PC-9 (cell line): ENCODE measurements at regions not wholly inside any gene's neighbourhood (a gene's known extent, or its start where the extent isn't known, plus 50 kb on each side); places are given as distances from the start of the nearest gene placed in this dataset.

Experiments
- BruUV-seq: library from RNA; stranded (reverse); fragments of 400-500 nt; replicated peaks from 2 replicates; lab custom pipeline; 2021; lab: Mats Ljungman, UMichigan
- CTCF ChIA-PET: fragments of 300-600 bp; sonication (Branson Sonifier 250); formaldehyde crosslinking; loops from one replicate; lab custom pipeline; 2022; ENCODE audit warnings: antibody characterized with exemption; lab: Charles Lee
- POLR2A ChIA-PET: fragments of 300-600 bp; sonication (Branson Sonifier 250); formaldehyde crosslinking; loops from one replicate; lab custom pipeline; 2022; ENCODE audit warnings: antibody characterized with exemption; ENCODE audit not compliant: unreplicated experiment; lab: Charles Lee
- DNase-seq, 2 experiments: peaks; one replicate each; pipeline versions ENCODE4 v3.0.0 to v3.0.0-alpha.2; 2015 to 2022; ENCODE audit warnings: mixed read lengths in 1 of 2
- H2AFZ ChIP-seq: fragments of 200-600 bp; sonication (generic); 2 replicates; pipeline ENCODE4 v1.8.1; 2017; ENCODE audit warnings: antibody characterized with exemption
- H3F3A ChIP-seq: fragments of 200-600 bp; sonication (generic); 2 replicates; pipeline ENCODE4 v1.8.1; 2017; ENCODE audit warnings: antibody characterized with exemption, mild to moderate bottlenecking, low read depth; ENCODE audit not compliant: insufficient read depth
- H3K27ac ChIP-seq: fragments of 200-600 bp; sonication (generic); 2 replicates; pipeline ENCODE4 v1.6.1; 2016; ENCODE audit warnings: mixed run types
- H3K27me3 ChIP-seq: fragments of 200-600 bp; sonication (generic); 2 replicates; pipeline ENCODE4 v1.6.1; 2016; ENCODE audit warnings: low read depth, mixed run types; ENCODE audit not compliant: insufficient read depth
- H3K36me3 ChIP-seq: fragments of 200-600 bp; sonication (generic); 2 replicates; pipeline ENCODE4 v1.6.1; 2016; ENCODE audit warnings: low read depth, mixed run types
- H3K4me1 ChIP-seq: fragments of 200-600 bp; sonication (generic); replicated peaks from 2 replicates; pipeline ENCODE4 v1.6.1; 2016; ENCODE audit warnings: mixed run types; ENCODE audit not compliant: insufficient read depth
- H3K4me2 ChIP-seq: fragments of 200-600 bp; sonication (generic); 2 replicates; pipeline ENCODE4 v1.6.1; 2017; ENCODE audit warnings: mixed run types
- H3K4me3 ChIP-seq: fragments of 200-600 bp; sonication (generic); 2 replicates; pipeline ENCODE4 v1.6.1; 2016; ENCODE audit warnings: mixed run types
- H3K79me2 ChIP-seq: fragments of 200-600 bp; sonication (generic); 2 replicates; pipeline ENCODE4 v1.6.1; 2017; ENCODE audit warnings: low read depth, mixed run types
- H3K9me2 ChIP-seq: fragments of 200-600 bp; sonication (generic); 2 replicates; pipeline ENCODE4 v1.8.1; 2017; ENCODE audit warnings: mild to moderate bottlenecking; ENCODE audit not compliant: insufficient read depth
- H3K9me3 ChIP-seq: fragments of 200-600 bp; sonication (generic); 2 replicates; pipeline ENCODE4 v1.8.1; 2016; ENCODE audit warnings: low read depth; ENCODE audit not compliant: insufficient read depth
- H4K20me1 ChIP-seq: fragments of 200-600 bp; sonication (generic); 2 replicates; pipeline ENCODE4 v1.8.1; 2017; ENCODE audit not compliant: insufficient read depth
- CTCF ChIP-seq: fragments of 200-600 bp; sonication (generic); conservative IDR thresholded peaks from 2 replicates; pipeline ENCODE4 v1.6.1; 2017; ENCODE audit warnings: mixed run types, antibody characterized with exemption, mild to moderate bottlenecking, moderate library complexity
- EZH2 ChIP-seq: fragments of 200-600 bp; sonication (generic); IDR thresholded peaks from 2 replicates; pipeline ENCODE4 v1.8.0; 2017; ENCODE audit warnings: antibody characterized with exemption, low read depth
- intact Hi-C: fragments of 100-400 bp; cut with micrococcal nuclease; formaldehyde crosslinking; loops from one replicate; pipeline ENCODE4 v1.10.0; 2022; ENCODE audit not compliant: unreplicated experiment

GRCh38 chr7:21137640-21138039, 290.2 kb upstream of the SP4 start:
- H3F3A ChIP-seq = no peaks in the 10 kb centered on the region
- no TSS peak for BruUV-seq
- POLR2A ChIA-PET = no interaction called here

GRCh38 chr7:21140622-21141021, 287.3 kb upstream of the SP4 start:
- intact Hi-C loops = no loop called here
- Histone ChIP-seq H2AFZ (peak overlapping the region; percentile 2; the same call in 1 of the 2 replicates), H3K9me3 (peaks cover 9% of the 10 kb centered on the region), H3K9me2 (no peaks in the 10 kb centered on the region), H3K4me1 (peaks cover 12% of the 10 kb centered on the region), H3K4me3 (no peak overlapping the region), H3K79me2 (no peaks in the 10 kb centered on the region), H3K36me3 (no peaks in the 10 kb centered on the region), H4K20me1 (no peaks in the 10 kb centered on the region), H3K27ac (no peak overlapping the region), H3F3A (no peaks in the 10 kb centered on the region), H3K27me3 (no peaks in the 10 kb centered on the region), H3K4me2 (peak overlapping the region; percentile 39; the same call in 1 of the 2 replicates)
- ChIA-PET POLR2A (no interaction called here), CTCF (no interaction called here)
- TF ChIP-seq EZH2 = no peak
- no peak for TF ChIP-seq CTCF
- DNase-seq = peak in 1 of 2 experiments; percentile 70
- no TSS peak for BruUV-seq

More at GRCh38 chr7:21137640-21138039, 290.2 kb upstream of the SP4 start:
- Histone ChIP-seq H3K9me3 (peaks cover 11% of the 10 kb centered on the region), H3K4me2 (no peak overlapping the region), H3K27ac (no peak overlapping the region), H3K4me1 (peaks cover 12% of the 10 kb centered on the region), H4K20me1 (no peaks in the 10 kb centered on the region), H3K79me2 (no peaks in the 10 kb centered on the region), H3K27me3 (no peaks in the 10 kb centered on the region), H3K9me2 (no peaks in the 10 kb centered on the region), H3K4me3 (no peak overlapping the region), H2AFZ (no peak overlapping the region), H3K36me3 (no peaks in the 10 kb centered on the region)
- intact Hi-C loops = no loop called here
- no peak for TF ChIP-seq EZH2
- TF ChIP-seq CTCF = no peak
- CTCF ChIA-PET = no interaction called here
- no peak for DNase-seq

GRCh38 chr7:21141476-21141875, 286.4 kb upstream of the SP4 start:
- ChIA-PET CTCF (no interaction called here), POLR2A (no interaction called here)
- Histone ChIP-seq H3K36me3 (no peaks in the 10 kb centered on the region), H3F3A (no peaks in the 10 kb centered on the region), H3K9me2 (no peaks in the 10 kb centered on the region), H3K4me2 (no peak overlapping the region), H3K9me3 (peaks cover under 1% of the 10 kb centered on the region; the same call in 1 of the 2 replicates), H3K27me3 (no peaks in the 10 kb centered on the region), H2AFZ (no peak overlapping the region), H3K27ac (no peak overlapping the region), H3K4me1 (peaks cover 12% of the 10 kb centered on the region), H3K4me3 (no peak overlapping the region), H3K79me2 (no peaks in the 10 kb centered on the region), H4K20me1 (no peaks in the 10 kb centered on the region)
- no TSS peak for BruUV-seq
- TF ChIP-seq EZH2 = no peak
- no peak for TF ChIP-seq CTCF
- intact Hi-C loops = no loop called here
- no peak for DNase-seq
